ENCODE measurements at regions not wholly inside any gene's neighbourhood (a gene's known extent, or its start where the extent isn't known, plus 50 kb on each side); places are given as distances from the start of the nearest gene placed in this dataset.
A peak's percentile ranks its signal among the peaks of the same experiment; 100 is the strongest.

- no peaks in the 10 kb centered on the region for H3K36me3 Mint-ChIP-seq (ENCODE audit: insufficient read depth in 2 of 2)
- no peak overlapping the region for H3K27ac Mint-ChIP-seq
- ATAC-seq (replicated peaks in 1 of 2) (no peak), DNase-seq (no peak)
- H3K9me3 Mint-ChIP-seq = no peaks in the 10 kb centered on the region
- no peaks in the 10 kb centered on the region for H3K27me3 Mint-ChIP-seq (ENCODE audit: low read depth)
- no peak overlapping the region for H3K4me3 Mint-ChIP-seq
- H3K4me1 Mint-ChIP-seq (ENCODE audit: low read depth) = no peaks in the 10 kb centered on the region
Observed at GRCh38 chr2:129205176-129205575, 774.3 kb upstream of the RAB6C start.

- H3K4me1 Mint-ChIP-seq (ENCODE audit: low read depth) = no peaks in the 10 kb centered on the region
- ATAC-seq (replicated peaks in 1 of 2) (no peak), DNase-seq (no peak)
- no peaks in the 10 kb centered on the region for H3K27me3 Mint-ChIP-seq (ENCODE audit: low read depth)
- no peaks in the 10 kb centered on the region for H3K9me3 Mint-ChIP-seq
- no peak overlapping the region for H3K4me3 Mint-ChIP-seq
- no peaks in the 10 kb centered on the region for H3K36me3 Mint-ChIP-seq (ENCODE audit: insufficient read depth in 2 of 2)
- no peak overlapping the region for H3K27ac Mint-ChIP-seq
Observed at GRCh38 chr2:129205766-129206165, 773.7 kb upstream of the RAB6C start.

- DNase-seq = no peak
- Mint-ChIP-seq H3K27ac (no peak overlapping the region), H3K9me3 (no peaks in the 10 kb centered on the region), H3K36me3 (ENCODE audit: insufficient read depth in 2 of 2) (no peaks in the 10 kb centered on the region), H3K4me3 (no peak overlapping the region), H3K27me3 (ENCODE audit: low read depth) (no peaks in the 10 kb centered on the region), H3K4me1 (ENCODE audit: low read depth) (no peaks in the 10 kb centered on the region)
- ATAC-seq (replicated peaks in 1 of 2) = no peak
Observed at GRCh38 chr2:129212299-129212958, 767.0 kb upstream of the RAB6C start.

GRCh38 chr2:129224022-129224421 lies 755.4 kb upstream of the RAB6C start:
- no peak for ATAC-seq (replicated peaks in 1 of 2)
- Mint-ChIP-seq H3K4me3 (no peak overlapping the region), H3K36me3 (ENCODE audit: insufficient read depth in 2 of 2) (no peaks in the 10 kb centered on the region), H3K9me3 (peaks cover 0 to 2% of the 10 kb centered on the region in 2 donors), H3K4me1 (ENCODE audit: low read depth) (no peaks in the 10 kb centered on the region), H3K27ac (no peak overlapping the region), H3K27me3 (ENCODE audit: low read depth) (no peaks in the 10 kb centered on the region)
- DNase-seq = no peak

GRCh38 chr2:129224486-129224885 lies 755.0 kb upstream of the RAB6C start:
- H3K27me3 Mint-ChIP-seq (ENCODE audit: low read depth) = no peaks in the 10 kb centered on the region
- no peaks in the 10 kb centered on the region for H3K4me1 Mint-ChIP-seq (ENCODE audit: low read depth)
- ATAC-seq (replicated peaks in 1 of 2) = no peak
- no peak for DNase-seq
- H3K27ac Mint-ChIP-seq = no peak overlapping the region
- H3K36me3 Mint-ChIP-seq (ENCODE audit: insufficient read depth in 2 of 2) = no peaks in the 10 kb centered on the region
- peaks cover 0 to 2% of the 10 kb centered on the region in 2 donors for H3K9me3 Mint-ChIP-seq
- no peak overlapping the region for H3K4me3 Mint-ChIP-seq

GRCh38 chr2:129229196-129229595 lies 750.3 kb upstream of the RAB6C start:
- Mint-ChIP-seq H3K36me3 (ENCODE audit: insufficient read depth in 2 of 2) (no peaks in the 10 kb centered on the region), H3K27me3 (ENCODE audit: low read depth) (no peaks in the 10 kb centered on the region), H3K4me3 (no peak overlapping the region), H3K4me1 (ENCODE audit: low read depth) (no peaks in the 10 kb centered on the region), H3K9me3 (no peaks in the 10 kb centered on the region), H3K27ac (peak overlapping the region; percentile 34)
- no peak for ATAC-seq (replicated peaks in 1 of 2)
- DNase-seq = no peak

- ATAC-seq (replicated peaks in 1 of 2) = no peak
Observed at GRCh38 chr2:129229830-129230441, 749.5 kb upstream of the RAB6C start.

GRCh38 chr2:129231924-129232323 lies 747.5 kb upstream of the RAB6C start:
- ATAC-seq (replicated peaks in 1 of 2) = no peak
- H3K4me3 Mint-ChIP-seq = no peak overlapping the region
- H3K4me1 Mint-ChIP-seq (ENCODE audit: low read depth) = no peaks in the 10 kb centered on the region
- H3K27ac Mint-ChIP-seq = no peak overlapping the region
- H3K9me3 Mint-ChIP-seq = peaks cover 0 to 2% of the 10 kb centered on the region in 2 donors
- no peaks in the 10 kb centered on the region for H3K27me3 Mint-ChIP-seq (ENCODE audit: low read depth)
- no peaks in the 10 kb centered on the region for H3K36me3 Mint-ChIP-seq (ENCODE audit: insufficient read depth in 2 of 2)
- DNase-seq = no peak

More at GRCh38 chr2:129229830-129230441, 749.5 kb upstream of the RAB6C start:
- DNase-seq = no peak
- Mint-ChIP-seq H3K27ac (no peak overlapping the region), H3K4me1 (ENCODE audit: low read depth) (no peaks in the 10 kb centered on the region), H3K9me3 (no peaks in the 10 kb centered on the region), H3K27me3 (ENCODE audit: low read depth) (no peaks in the 10 kb centered on the region), H3K36me3 (ENCODE audit: insufficient read depth in 2 of 2) (no peaks in the 10 kb centered on the region), H3K4me3 (no peak overlapping the region)

GRCh38 chr2:129233166-129233565 lies 746.3 kb upstream of the RAB6C start:
- H3K9me3 Mint-ChIP-seq = peaks cover 0 to 2% of the 10 kb centered on the region in 2 donors

GRCh38 chr2:129233751-129234406 lies 745.6 kb upstream of the RAB6C start:
- no peaks in the 10 kb centered on the region for H3K4me1 Mint-ChIP-seq (ENCODE audit: low read depth)
- H3K27me3 Mint-ChIP-seq (ENCODE audit: low read depth) = no peaks in the 10 kb centered on the region
- ATAC-seq (replicated peaks in 1 of 2) = no peak
- no peaks in the 10 kb centered on the region for H3K36me3 Mint-ChIP-seq (ENCODE audit: insufficient read depth in 2 of 2)
- no peak overlapping the region for H3K27ac Mint-ChIP-seq
- no peak for DNase-seq
- H3K9me3 Mint-ChIP-seq = peaks cover 0 to 2% of the 10 kb centered on the region in 2 donors
- no peak overlapping the region for H3K4me3 Mint-ChIP-seq

More at GRCh38 chr2:129233166-129233565, 746.3 kb upstream of the RAB6C start:
- H3K36me3 Mint-ChIP-seq (ENCODE audit: insufficient read depth in 2 of 2) = no peaks in the 10 kb centered on the region
- no peak overlapping the region for H3K4me3 Mint-ChIP-seq
- DNase-seq = no peak
- no peak for ATAC-seq (replicated peaks in 1 of 2)
- no peaks in the 10 kb centered on the region for H3K4me1 Mint-ChIP-seq (ENCODE audit: low read depth)
- no peaks in the 10 kb centered on the region for H3K27me3 Mint-ChIP-seq (ENCODE audit: low read depth)
- H3K27ac Mint-ChIP-seq = no peak overlapping the region

- no peak overlapping the region for H3K27ac Mint-ChIP-seq
- peaks cover 0 to 2% of the 10 kb centered on the region in 2 donors for H3K9me3 Mint-ChIP-seq
- H3K4me1 Mint-ChIP-seq (ENCODE audit: low read depth) = no peaks in the 10 kb centered on the region
- H3K36me3 Mint-ChIP-seq (ENCODE audit: insufficient read depth in 2 of 2) = no peaks in the 10 kb centered on the region
- ATAC-seq (replicated peaks in 1 of 2) = no peak
- no peak for DNase-seq
- H3K4me3 Mint-ChIP-seq = no peak overlapping the region
- H3K27me3 Mint-ChIP-seq (ENCODE audit: low read depth) = no peaks in the 10 kb centered on the region
Observed at GRCh38 chr2:129236601-129237000, 742.9 kb upstream of the RAB6C start.

- DNase-seq = no peak
- Mint-ChIP-seq H3K27ac (no peak overlapping the region), H3K36me3 (ENCODE audit: insufficient read depth in 2 of 2) (no peaks in the 10 kb centered on the region), H3K4me3 (no peak overlapping the region), H3K9me3 (peaks cover 0 to 2% of the 10 kb centered on the region in 2 donors), H3K4me1 (ENCODE audit: low read depth) (no peaks in the 10 kb centered on the region), H3K27me3 (ENCODE audit: low read depth) (no peaks in the 10 kb centered on the region)
- ATAC-seq (replicated peaks in 1 of 2) = no peak
Observed at GRCh38 chr2:129237966-129238725, 741.3 kb upstream of the RAB6C start.

- no peak overlapping the region for H3K27ac Mint-ChIP-seq
- no peaks in the 10 kb centered on the region for H3K27me3 Mint-ChIP-seq (ENCODE audit: low read depth)
- H3K4me3 Mint-ChIP-seq = no peak overlapping the region
- no peak for ATAC-seq (replicated peaks in 1 of 2)
- DNase-seq = no peak
- H3K9me3 Mint-ChIP-seq = peaks cover 2% of the 10 kb centered on the region in 2 donors
- no peaks in the 10 kb centered on the region for H3K36me3 Mint-ChIP-seq (ENCODE audit: insufficient read depth in 2 of 2)
- H3K4me1 Mint-ChIP-seq (ENCODE audit: low read depth) = no peaks in the 10 kb centered on the region
Observed at GRCh38 chr2:129239141-129239540, 740.3 kb upstream of the RAB6C start.
